Stimulated activated CD4-positive, alpha-beta T cell treated with anti-CD3 and anti-CD28 coated beads, Interleukin-2, amount 100 ng/mL, for 24 hours (primary cell): ENCODE measurements at regions not wholly inside any gene's neighbourhood (a gene's known extent, or its start where the extent isn't known, plus 50 kb on each side); places are given as distances from the start of the nearest gene placed in this dataset.
"Not testable (repeated sequence)": the region's sequence is repeated elsewhere in the genome, so short reads cannot be mapped to it uniquely, and the experiment has no call there.

Source experiments
- DNase-seq, 2 donors: peaks; one replicate each; pipeline ENCODE4 v3.0.0-alpha.2; 2020

DNA sequence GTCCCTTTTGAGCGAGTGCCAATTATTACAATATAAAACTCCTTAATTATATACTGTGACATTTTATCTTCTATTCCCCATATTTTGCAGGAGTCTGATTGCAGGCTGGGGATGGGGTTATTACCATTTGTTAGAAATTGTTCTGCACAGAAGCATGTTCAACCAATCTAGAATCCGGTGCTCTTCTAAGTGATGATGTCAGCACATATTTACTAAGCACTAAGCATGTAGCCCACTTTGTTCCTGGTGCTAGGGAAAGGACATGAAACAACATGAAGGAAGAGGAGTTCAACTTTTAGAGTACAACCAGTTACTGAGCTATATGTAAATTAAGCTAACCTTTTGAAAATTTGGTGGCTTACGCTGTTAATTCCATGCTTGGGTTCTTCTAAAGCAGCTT lies 52.8 kb upstream of the IL1RAPL2 start:
- no peak for DNase-seq

DNA sequence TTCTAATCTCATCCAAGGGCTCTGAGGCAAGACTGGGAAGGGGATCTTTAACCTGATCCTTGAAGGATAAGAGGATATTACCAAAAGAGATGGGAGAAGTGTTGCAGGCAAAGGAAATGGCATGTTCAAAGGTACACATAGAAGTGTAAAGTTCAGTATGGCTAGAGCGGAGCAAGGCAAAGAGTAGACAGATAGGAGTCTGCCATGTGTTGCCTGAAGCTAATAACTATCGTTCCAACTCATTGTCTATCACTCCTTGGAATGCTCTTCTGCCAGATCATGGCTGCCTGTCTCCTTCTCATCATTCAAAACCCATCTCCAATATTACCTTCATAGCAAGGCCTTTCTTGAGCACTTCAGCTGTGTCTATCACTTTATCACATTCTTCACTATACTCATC lies 55.2 kb upstream of the IL1RAPL2 start:
- no peak for DNase-seq

DNA sequence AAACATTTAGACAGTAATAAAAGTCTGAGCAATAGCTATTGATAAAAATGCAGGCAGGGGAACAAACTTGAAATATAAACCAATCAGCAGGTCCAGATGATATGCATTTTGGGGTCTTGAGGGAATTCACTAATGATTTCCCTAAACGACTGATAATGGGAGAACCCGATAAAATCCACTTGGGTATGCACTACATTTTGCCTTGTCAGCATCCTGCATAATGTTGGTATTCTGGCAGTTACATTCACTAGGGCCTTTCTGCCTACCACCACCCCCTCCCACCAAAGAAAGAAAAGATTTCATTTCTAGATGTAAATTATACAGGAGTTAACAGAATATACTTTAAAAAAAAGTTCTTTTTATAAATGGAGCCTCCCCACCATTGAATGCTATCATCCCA lies 63.5 kb upstream of the IL1RAPL2 start:
- no peak for DNase-seq

DNA sequence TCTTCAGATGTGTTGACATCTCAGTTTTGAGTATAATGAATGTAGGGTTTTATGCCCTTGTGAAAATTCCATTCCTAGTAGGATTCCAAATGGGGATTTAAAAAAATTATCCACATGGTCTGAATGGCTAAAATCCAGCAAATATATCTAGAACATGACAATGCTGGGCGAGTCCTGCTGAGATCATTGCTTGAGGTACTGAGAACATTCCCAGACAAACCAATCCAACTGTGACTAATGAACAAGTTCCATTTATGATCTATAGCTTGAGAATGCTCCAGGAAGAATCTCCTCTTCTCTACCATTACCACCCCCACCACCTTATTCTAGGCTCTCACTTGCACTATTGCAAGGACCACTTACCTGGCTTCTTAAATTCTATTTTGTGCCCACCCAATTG lies 77.2 kb upstream of the IL1RAPL2 start:
- DNase-seq, result no peak

GRCh38 chrX:104486691-104487090 lies 79.3 kb upstream of the IL1RAPL2 start:
- no peak for DNase-seq

DNA sequence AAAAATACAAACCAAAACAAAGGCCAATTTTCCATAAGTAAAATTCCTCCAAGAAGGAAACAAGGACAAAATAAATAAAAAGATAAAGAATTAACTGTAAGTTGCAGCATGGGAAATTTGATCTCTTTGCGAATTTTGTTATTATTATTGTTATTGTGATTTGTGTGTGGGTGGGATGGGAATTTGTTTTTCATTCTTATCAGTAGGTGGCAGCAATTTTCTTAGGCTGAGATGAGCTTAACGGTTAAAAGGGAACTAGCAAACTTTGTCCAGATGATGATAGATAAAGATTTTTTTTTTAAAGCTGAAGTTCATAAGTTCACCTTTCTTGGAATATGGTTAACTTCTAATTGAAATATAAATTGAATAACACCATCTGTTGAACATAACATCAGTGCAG lies 83.2 kb upstream of the IL1RAPL2 start:
- no peak for DNase-seq

- no peak for DNase-seq
Measured at GRCh38 chrX:104469771-104470170, 96.2 kb upstream of the IL1RAPL2 start.

DNA sequence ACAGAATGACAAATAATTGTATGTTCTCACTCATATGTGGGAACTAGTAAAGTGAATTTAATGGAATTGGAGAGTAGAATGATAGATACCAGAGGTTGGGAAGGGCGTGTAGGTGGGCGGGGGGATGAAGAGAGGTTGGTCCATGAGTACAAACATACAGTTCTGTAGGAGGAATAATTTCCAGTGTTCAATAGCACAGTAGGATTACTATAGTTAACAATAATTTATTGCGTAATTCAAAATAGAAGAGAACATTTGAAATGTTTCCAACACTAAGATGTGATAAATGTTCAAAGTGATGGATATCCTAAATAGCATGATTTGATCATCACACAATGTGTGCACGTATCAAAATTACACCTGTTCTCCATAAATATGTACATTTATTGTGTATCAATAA lies 106.2 kb upstream of the IL1RAPL2 start:
- DNase-seq, result no peak

- DNase-seq, result not testable (repeated sequence)
Measured at GRCh38 chrX:104457130-104457529, 108.9 kb upstream of the IL1RAPL2 start.

GRCh38 chrX:104450316-104450715 lies 115.7 kb upstream of the IL1RAPL2 start:
- DNase-seq, result no peak

DNA sequence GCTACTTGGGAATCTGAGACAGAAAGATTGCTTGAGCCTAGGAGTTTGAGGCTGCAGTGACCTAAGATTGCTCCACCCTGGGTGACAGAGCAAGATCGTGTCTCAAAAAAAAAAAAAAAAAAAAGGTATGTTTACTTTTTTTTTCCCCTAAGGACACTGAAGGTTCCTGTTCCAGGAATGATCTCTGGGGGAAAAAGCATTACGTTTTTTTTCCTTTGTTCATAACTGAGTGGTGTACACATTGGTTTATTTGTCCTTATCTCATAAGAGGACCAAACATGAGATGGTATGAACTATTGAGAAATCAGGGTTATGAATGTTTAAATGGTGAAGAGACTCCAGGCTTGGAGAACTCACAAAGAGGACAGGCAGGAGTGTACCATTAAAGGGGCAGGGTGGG lies 120.4 kb upstream of the IL1RAPL2 start:
- no peak for DNase-seq

DNA sequence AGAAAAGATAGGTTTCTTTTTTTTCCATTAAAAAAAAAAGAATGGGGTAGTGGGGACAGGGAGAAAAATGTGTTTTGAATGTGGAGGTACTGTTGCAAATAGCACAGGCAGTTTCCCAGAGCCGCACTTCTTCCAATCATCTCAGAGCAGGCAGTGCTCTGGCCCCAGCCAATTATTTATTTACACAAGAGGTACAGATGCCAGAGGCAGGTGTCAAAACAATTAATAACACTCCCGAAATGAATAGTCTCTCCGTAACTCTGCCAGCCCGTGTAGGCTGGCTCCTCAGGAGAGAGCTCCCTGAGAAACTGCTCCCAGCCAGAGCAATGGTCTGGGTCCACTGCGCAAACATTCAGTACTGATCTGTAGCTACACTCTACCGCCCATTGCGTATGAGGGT lies 130.8 kb upstream of the IL1RAPL2 start:
- no peak for DNase-seq

DNA sequence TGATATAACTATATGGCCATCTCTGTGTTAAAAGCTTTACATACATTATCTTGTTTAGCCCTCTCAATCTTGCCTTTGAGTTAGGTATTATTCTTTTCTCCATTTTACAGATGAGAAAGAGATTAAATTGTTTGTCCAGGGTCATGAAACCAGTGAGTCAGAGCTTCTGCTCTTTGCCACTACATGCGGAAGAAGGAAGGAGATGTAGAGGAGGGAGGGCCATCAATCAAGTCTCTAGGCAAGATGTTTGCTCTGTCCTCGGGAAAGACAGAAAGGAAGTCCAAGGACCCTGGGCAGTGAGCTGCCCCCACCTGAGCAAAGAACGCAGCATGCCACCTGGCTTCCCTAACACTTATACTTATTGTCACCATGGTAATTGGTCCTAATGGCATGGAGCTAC lies 133.7 kb upstream of the IL1RAPL2 start:
- no peak for DNase-seq

DNA sequence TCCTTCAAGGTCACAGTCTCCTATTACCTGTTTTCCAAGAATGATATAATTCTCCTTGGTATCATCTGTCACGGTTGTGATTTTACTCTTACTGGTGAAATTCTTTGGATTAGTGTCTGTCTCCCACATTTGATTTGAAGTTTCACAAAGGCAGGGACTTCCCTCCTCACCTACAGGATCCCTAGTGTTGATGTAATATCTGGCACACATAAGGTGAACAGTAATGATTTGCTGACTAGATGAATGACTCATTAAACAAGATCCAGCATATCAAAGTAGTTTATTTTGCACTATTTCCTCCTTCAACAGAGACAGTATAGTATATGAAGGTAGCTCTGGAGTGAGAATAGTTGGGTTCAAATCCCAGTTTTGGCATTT lies 135.3 kb upstream of the IL1RAPL2 start:
- no peak for DNase-seq

- no peak for DNase-seq
Measured at GRCh38 chrX:104430072-104430741, 135.8 kb upstream of the IL1RAPL2 start.

- no peak for DNase-seq
Measured at GRCh38 chrX:104428231-104428630, 137.8 kb upstream of the IL1RAPL2 start.

DNA sequence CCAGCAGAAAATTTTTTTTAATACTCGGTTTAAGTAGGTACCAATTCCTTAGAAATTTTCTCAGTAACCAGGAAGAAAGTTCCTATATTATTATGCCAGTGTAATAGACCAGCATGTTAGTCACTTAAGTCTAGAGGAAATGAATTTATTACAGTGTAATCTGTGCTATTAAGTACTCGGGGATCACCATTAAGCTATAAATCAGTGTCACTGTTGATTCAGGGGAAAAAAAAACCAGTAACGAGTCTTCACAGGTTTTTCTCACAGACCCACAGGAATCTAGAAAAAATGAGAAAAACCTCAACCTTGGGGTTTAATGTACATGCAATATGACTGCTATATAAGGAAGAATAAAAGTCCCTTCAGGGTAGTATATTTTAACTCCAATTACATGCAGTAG lies 138.3 kb upstream of the IL1RAPL2 start:
- DNase-seq, result no peak

DNA sequence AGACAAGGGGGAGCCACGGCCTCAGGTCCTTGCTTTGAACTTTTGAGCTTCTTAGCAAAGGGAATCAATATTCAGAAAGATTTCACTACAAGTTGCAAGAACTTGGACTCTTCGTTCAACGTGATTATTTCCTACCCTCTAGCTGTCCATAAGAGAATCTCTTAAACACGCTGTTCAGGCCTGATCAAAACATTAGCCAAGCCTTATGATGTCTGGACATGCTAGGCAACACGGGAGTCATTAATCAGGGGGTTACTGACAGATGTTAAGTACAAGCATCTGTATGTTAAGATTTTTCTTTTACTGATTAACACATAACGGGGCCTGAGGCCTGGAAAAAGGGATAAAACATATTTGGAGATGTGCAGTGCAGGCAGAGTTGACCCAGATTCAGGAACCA lies 138.9 kb upstream of the IL1RAPL2 start:
- no peak for DNase-seq

DNA sequence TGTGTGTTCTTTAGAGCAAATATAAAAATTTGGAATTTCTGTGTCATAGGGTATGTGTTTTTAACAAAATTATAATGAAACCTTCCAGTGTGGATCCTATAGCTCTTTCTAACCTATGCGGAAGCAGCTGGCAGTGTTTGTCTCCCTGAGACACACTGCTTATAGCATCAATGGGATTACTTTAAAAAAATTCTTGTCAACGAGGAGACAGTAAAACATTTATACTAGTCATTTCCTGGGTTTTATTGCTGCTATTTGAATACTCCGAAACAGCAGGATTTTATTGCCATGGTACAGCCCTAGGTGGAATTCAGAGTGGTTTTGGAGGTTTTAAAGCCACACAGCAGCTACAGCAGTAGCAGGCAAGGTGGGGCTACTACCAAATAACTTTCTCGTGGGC lies 145.1 kb upstream of the IL1RAPL2 start:
- no peak for DNase-seq

DNA sequence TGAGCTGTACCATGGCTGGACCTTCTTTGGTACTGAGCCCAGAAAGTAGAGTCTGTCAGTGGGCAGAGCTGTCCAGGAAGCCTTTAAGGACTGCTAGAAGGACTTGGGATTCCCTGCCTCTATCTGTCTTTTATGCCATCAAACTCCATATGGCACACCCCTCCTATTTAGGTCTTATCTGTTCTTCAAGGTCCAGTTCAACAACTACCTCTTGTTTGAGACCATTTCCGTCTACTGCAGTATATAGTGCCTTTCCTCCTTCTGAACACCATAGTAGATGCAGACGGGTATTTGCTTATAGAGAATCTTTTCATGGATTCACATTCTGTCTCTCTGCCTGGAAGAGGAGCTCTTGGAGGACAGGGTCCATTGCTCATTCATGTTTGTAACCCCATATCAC lies 146.1 kb upstream of the IL1RAPL2 start:
- DNase-seq, result no peak

DNA sequence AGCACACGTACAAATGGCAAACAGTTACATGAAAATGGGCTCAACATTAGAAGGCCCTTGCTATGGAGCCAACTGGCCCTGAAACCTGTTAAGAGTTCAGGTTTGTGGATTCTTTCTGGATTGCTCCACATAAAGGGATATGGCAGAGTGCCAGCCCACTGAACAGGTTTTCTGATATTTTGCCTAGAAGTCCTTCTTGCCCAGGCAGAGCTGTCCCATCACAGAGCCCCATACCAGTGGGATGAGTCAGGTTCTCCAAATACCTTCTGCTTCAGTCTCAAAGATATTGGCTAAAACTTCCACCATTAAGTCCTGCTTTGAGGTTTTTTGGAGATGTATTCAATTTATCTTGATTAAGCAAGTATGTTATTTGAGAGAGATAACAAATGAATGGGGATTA lies 146.8 kb upstream of the IL1RAPL2 start:
- no peak for DNase-seq

GRCh38 chrX:104411800-104412199 lies 154.2 kb upstream of the IL1RAPL2 start:
- DNase-seq, result no peak

DNA sequence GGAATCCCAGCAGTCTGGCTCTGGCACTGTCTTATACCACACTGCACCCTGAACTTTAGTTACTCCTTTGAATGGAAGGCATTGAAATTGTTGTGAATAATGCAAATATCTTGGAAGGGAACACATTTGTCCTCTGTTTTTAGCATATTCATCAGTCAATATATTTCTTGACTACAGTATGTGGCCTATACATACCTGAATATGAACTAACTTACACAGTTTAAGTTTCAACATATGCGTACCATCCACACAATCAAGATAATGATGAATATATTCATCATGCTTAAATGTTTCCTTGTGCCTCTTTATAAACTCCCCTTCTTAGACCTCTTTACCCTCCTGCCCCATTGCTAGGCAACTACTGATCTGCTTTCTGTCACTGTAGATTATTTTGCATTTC lies 145.7 kb upstream of the ESX1 start:
- no peak for DNase-seq

DNA sequence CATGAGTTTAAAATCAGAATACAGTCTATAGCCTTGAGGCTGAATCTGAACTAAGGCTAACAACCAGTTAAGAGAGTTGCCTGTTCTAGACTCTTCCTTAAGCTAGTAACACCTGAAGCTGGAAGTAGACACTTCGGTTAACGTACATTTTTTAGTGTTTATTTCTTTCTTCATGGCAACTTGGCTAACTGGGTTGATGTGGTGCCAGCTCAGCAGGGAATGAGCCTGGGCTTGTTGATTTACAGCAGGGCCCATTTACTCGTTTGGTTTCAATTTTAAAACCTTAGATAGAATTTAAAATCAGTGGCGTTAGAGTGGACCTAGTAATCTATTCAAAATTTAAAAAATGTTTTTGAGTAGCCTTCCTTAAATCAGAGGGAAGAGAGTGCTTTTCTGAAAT lies 137.6 kb upstream of the ESX1 start:
- no peak for DNase-seq

DNA sequence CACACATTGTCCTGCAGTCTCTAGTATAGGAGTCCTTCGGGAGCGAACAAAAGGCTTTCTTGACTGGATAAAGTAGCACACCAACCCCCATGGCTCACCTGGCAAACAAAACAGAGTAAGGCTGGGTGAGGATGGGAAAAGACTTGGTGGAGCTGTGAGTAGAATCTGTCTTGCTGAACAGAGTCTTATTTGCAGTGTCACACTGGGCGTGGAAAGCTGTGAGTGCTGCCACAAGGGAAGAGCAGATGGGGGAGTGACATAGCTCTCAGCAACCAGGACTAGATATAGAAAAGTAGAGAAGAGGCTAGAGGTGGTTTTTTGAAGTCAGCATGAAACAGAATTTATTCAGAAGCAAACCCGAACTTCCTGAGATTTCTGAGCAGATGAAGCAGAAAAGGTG lies 137.2 kb upstream of the ESX1 start:
- no peak for DNase-seq

DNA sequence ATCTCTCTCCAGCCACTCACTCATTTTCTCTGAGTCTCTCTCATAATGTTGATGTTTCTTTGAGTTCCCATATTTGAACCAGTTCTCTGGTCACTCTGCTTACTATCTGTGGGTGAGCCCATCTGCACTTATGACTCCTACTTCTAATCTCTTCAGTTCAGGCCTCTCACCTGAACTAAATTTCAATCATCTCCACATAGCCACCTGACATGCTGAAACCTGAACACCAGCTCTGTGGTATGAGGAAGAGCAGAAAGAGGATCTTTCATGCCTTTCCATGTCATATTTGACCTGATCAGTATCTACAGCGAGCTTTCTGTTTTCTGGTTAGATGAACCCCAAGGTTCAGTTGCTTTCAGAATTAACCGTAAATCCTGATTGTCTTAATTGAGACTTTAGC lies 122.2 kb upstream of the ESX1 start:
- DNase-seq, result no peak
